HG03060 (cell line): ENCODE measurements at regions not wholly inside any gene's neighbourhood (a gene's known extent, or its start where the extent isn't known, plus 50 kb on each side); places are given as distances from the start of the nearest gene placed in this dataset.

Experiments used
- ATAC-seq: cut with Tn5 transposase; IDR thresholded peaks from one replicate; pipeline ENCODE4 v1.9.1; 2021; ENCODE audit warnings: low read depth, moderate number of reproducible peaks; ENCODE audit not compliant: unreplicated experiment

- ATAC-seq: no peak
Observed at GRCh38 chr12:67370979-67371378, 101.8 kb downstream of the CAND1 start.

GRCh38 chr12:67377021-67377420 lies 107.9 kb downstream of the CAND1 start:
- no peak for ATAC-seq

- ATAC-seq: no peak
Observed at GRCh38 chr12:67377541-67377940, 108.4 kb downstream of the CAND1 start.

DNA sequence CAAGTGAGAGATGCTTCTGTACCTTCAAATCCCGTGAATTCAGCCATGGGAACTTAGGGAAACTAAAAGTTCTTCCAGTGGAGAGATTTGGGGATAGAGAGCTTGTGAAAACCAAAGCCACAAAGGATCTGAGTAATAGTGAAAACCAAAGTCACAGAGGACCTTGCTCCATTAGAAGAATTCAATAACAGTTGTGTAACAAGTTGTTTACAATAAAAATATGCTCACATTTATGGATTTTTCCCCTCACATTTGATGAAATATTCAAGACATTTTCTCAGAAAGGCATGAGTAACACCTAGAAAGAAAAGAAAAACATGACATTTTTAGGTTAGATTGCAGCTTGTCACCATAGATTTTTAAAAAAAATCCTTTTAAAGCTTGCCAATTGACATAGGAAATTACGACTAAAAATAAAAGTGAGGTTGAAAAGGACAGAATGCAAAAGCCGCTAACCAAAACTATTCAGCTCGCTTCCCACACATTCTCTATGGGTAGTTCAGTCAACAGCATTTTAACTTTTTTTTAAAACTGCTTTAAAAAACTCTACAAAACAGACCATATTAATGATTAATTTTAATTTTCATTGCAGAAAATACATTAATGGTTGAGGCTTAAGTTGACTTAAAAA lies 113.2 kb downstream of the CAND1 start:
- ATAC-seq: no peak

DNA sequence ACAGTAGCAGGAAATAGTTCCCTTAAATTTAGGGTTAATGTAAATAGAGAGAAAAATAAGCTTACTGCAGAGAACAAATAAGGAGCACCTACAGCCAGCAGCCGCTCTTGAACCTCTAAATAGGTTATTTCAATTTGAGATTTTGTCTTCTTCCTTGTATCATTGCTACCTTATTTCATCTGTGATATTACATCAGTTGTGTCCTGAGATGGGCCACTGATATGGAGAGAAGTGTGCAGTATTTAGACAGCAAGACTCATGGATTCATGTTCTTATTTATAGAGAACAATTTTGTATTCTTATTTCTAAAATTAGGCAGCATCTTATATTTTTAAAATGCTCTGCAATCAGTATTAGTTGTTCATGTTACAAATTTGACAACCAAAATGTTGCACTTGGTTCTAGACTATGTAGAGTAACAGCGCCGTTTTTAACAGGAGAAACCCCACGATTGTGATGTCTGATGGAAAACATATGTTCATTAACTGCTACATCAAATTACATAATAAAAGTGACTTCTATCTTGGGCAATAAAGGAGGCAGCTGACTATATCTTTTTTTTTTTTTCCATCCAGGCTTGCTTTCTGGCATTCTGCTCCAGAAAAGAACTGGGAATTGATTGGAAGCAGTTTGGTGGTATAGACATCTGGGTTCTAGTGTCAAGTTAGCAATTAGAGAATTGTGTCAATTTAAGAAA lies 117.9 kb downstream of the CAND1 start:
- no peak for ATAC-seq

GRCh38 chr12:67388331-67389138 lies 119.4 kb downstream of the CAND1 start:
- no peak for ATAC-seq

- no peak for ATAC-seq
Observed at GRCh38 chr12:67390273-67390672, 121.1 kb downstream of the CAND1 start.

- no peak for ATAC-seq
Observed at GRCh38 chr12:67391034-67391433, 121.9 kb downstream of the CAND1 start.

- no peak for ATAC-seq
Observed at GRCh38 chr12:67391656-67392055, 122.5 kb downstream of the CAND1 start.

DNA sequence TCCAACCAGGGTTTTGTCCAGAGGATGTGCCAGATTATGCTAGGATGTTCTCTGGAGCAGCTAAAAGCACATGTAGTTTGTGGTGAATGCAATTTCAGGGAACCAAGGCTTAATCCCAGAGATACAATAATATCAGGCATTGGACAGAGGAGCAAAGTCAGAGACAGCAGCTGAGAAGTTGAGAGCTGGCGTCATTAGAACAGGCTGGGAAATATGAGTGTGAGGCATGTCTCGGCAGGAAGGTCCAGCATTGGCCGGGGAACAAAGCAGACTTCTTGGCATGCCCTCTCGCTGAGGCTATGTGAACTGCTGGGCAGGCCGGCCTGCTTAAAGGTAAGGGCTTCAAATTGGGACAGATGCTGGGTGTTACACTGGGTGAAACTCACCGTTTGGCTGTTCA lies 125.4 kb downstream of the CAND1 start:
- no peak for ATAC-seq

GRCh38 chr12:67400742-67401141 lies 131.6 kb downstream of the CAND1 start:
- ATAC-seq: no peak

DNA sequence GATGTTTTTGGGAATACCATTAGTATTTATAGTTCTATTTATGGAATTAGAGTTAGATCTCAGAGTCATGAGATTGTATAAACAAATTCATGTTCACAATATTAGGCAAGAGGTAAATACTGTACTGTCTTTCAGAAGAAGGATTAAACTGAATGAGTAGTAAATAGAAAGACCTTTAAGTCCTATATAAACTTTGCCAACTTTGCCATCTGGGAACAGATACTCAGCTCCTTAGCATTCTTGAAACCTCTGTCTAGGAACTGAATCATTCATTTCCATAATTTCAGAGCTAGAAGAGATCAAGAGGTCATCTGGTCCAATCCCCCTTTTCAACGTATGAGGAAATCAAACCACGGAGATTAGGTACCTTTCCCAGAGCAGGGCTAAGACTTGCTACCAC lies 141.1 kb downstream of the CAND1 start:
- no peak for ATAC-seq

- ATAC-seq: no peak
Observed at GRCh38 chr12:67410667-67411067, 141.5 kb downstream of the CAND1 start.

- ATAC-seq: no peak
Observed at GRCh38 chr12:67411562-67411961, 142.4 kb downstream of the CAND1 start.

- no peak for ATAC-seq
Observed at GRCh38 chr12:67413577-67413976, 144.4 kb downstream of the CAND1 start.

GRCh38 chr12:67414011-67414715 lies 145.0 kb downstream of the CAND1 start:
- ATAC-seq: no peak

- ATAC-seq: no peak
Observed at GRCh38 chr12:67415473-67415872, 146.3 kb downstream of the CAND1 start.

GRCh38 chr12:67419810-67420209 lies 150.7 kb downstream of the CAND1 start:
- no peak for ATAC-seq

- ATAC-seq: no peak
Observed at GRCh38 chr12:67420506-67420905, 151.3 kb downstream of the CAND1 start.

- no peak for ATAC-seq
Observed at GRCh38 chr12:67422081-67422480, 152.9 kb downstream of the CAND1 start.

DNA sequence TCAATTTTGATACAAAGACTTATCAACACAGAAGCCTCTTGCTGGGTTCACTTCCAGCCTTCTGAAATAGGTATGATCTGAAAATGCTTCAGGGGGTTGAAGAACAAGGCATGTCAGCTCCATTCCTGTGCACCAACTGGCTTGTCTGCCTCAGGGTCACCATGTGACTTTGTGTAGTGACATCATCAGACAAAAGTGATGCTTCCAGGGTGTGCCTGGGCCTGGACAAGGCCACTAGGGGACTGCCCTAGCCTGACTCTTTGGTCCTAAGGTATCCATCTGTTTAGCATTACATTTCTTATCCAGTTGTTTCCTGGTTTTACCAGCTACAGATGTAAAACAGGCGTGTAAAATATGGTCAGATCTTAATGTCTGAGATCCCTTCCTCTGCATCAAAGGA lies 155.6 kb downstream of the CAND1 start:
- no peak for ATAC-seq
